ENCODE measurements at regions not wholly inside any gene's neighbourhood (a gene's known extent, or its start where the extent isn't known, plus 50 kb on each side); places are given as distances from the start of the nearest gene placed in this dataset.

DNA sequence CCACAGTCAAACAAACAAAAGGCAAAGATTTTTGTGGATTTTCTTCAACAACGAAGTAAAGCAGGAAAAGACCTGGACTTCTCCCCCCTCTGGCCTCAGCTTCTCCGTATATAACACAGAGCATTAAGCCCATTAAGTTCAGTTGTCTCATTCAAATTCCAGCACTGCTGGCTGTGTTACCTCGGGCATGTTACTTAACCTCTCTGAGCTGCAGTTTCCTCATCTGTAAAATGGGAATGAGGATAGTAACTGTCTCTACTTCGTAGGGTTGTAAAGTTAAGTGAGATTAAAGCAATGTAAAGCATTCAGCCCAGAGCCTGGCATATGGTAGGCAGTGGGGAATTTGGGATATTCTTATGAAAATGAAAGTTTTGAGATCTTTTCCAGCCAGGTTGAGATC is 92.7 kb upstream of the SMIM23 start:
- H3K9me3 ChIP-seq (ENCODE audit: control insufficient read depth, insufficient read depth, low read length): no peaks in the 10 kb centered on the region
- WGBS (ENCODE audit: insufficient coverage, insufficient read length): no CpG with 5 or more reads among the region's 4 CpGs
- no peaks in the 10 kb centered on the region for H3K27me3 ChIP-seq (ENCODE audit: control insufficient read depth, insufficient read depth, low read length)

GRCh38 chr5:171693412-171693811 is 92.2 kb upstream of the SMIM23 start:
- H3K36me3 ChIP-seq (ENCODE audit: control insufficient read depth, insufficient read depth, low read length): no peaks in the 10 kb centered on the region
- WGBS (ENCODE audit: insufficient coverage, insufficient read length): no CpG with 5 or more reads among the region's 3 CpGs
- no peak overlapping the region for H3K4me3 ChIP-seq (ENCODE audit: low read length)
- H3K27ac ChIP-seq (ENCODE audit: low read length): no peak overlapping the region
- no peak for DNase-seq (ENCODE audit: low read depth, low spot score)
- H3K4me1 ChIP-seq (ENCODE audit: control insufficient read depth, insufficient read depth, low read length): no peaks in the 10 kb centered on the region
- H3K27me3 ChIP-seq (ENCODE audit: control insufficient read depth, insufficient read depth, low read length): no peaks in the 10 kb centered on the region
- H3K9me3 ChIP-seq (ENCODE audit: control insufficient read depth, insufficient read depth, low read length): no peaks in the 10 kb centered on the region

More for the DNA sequence above, 92.7 kb upstream of the SMIM23 start:
- no peak for DNase-seq (ENCODE audit: low read depth, low spot score)
- no peak overlapping the region for H3K4me3 ChIP-seq (ENCODE audit: low read length)
- no peak overlapping the region for H3K27ac ChIP-seq (ENCODE audit: low read length)
- no peaks in the 10 kb centered on the region for H3K36me3 ChIP-seq (ENCODE audit: control insufficient read depth, insufficient read depth, low read length)
- H3K4me1 ChIP-seq (ENCODE audit: control insufficient read depth, insufficient read depth, low read length): no peaks in the 10 kb centered on the region

- WGBS (ENCODE audit: insufficient coverage, insufficient read length): no CpG with 5 or more reads among the region's 2 CpGs
- Histone ChIP-seq H3K9me3 (ENCODE audit: control insufficient read depth, insufficient read depth, low read length) (no peaks in the 10 kb centered on the region), H3K4me3 (ENCODE audit: low read length) (no peak overlapping the region), H3K27me3 (ENCODE audit: control insufficient read depth, insufficient read depth, low read length) (no peaks in the 10 kb centered on the region), H3K27ac (ENCODE audit: low read length) (no peak overlapping the region), H3K36me3 (ENCODE audit: control insufficient read depth, insufficient read depth, low read length) (no peaks in the 10 kb centered on the region), H3K4me1 (ENCODE audit: control insufficient read depth, insufficient read depth, low read length) (no peaks in the 10 kb centered on the region)
- DNase-seq (ENCODE audit: low read depth, low spot score): no peak
Measured at GRCh38 chr5:171695804-171696203, 89.8 kb upstream of the SMIM23 start.

- Histone ChIP-seq H3K4me1 (ENCODE audit: control insufficient read depth, insufficient read depth, low read length) (no peaks in the 10 kb centered on the region), H3K4me3 (ENCODE audit: low read length) (no peak overlapping the region), H3K27me3 (ENCODE audit: control insufficient read depth, insufficient read depth, low read length) (no peaks in the 10 kb centered on the region), H3K36me3 (ENCODE audit: control insufficient read depth, insufficient read depth, low read length) (no peaks in the 10 kb centered on the region), H3K27ac (ENCODE audit: low read length) (no peak overlapping the region), H3K9me3 (ENCODE audit: control insufficient read depth, insufficient read depth, low read length) (no peaks in the 10 kb centered on the region)
- WGBS (ENCODE audit: insufficient coverage, insufficient read length): 100% methylated on average over 3 of the region's 18 CpGs
- no peak for DNase-seq (ENCODE audit: low read depth, low spot score)
Measured at GRCh38 chr5:171697221-171698102, 88.2 kb upstream of the SMIM23 start.

DNA sequence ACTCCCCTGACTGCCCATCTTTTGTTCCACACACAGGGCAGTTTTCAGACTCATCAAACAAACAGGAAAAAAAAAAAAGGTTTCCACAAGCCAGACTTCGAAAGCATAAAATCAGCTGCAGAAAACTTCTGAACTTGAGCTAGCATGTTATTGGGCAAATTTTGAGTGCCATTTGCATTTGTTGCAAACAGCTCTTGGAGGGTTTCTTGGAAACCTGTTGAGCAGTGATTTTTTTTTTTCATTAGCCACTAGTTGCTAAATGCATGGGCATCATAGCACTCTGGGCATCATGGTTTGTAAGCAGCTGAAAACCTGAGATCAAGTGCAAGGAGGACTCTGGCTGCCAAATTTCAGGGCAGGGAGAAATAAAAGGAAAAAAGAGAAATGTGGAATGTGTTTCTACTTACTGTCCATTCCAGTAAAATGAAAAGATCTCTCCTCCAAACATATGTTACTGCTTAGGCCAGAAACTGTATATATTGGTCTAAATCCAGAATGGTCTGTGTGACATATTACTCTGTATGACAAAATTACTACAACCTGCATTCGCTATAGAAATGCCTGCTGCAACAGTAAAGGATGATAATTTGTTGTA is 85.2 kb upstream of the SMIM23 start:
- WGBS (ENCODE audit: insufficient coverage, insufficient read length): no CpG with 5 or more reads among the region's 2 CpGs
- DNase-seq (ENCODE audit: low read depth, low spot score): no peak
- H3K36me3 ChIP-seq (ENCODE audit: control insufficient read depth, insufficient read depth, low read length): no peaks in the 10 kb centered on the region
- no peak overlapping the region for H3K4me3 ChIP-seq (ENCODE audit: low read length)
- no peaks in the 10 kb centered on the region for H3K9me3 ChIP-seq (ENCODE audit: control insufficient read depth, insufficient read depth, low read length)
- no peaks in the 10 kb centered on the region for H3K4me1 ChIP-seq (ENCODE audit: control insufficient read depth, insufficient read depth, low read length)
- no peak overlapping the region for H3K27ac ChIP-seq (ENCODE audit: low read length)
- no peaks in the 10 kb centered on the region for H3K27me3 ChIP-seq (ENCODE audit: control insufficient read depth, insufficient read depth, low read length)

DNA sequence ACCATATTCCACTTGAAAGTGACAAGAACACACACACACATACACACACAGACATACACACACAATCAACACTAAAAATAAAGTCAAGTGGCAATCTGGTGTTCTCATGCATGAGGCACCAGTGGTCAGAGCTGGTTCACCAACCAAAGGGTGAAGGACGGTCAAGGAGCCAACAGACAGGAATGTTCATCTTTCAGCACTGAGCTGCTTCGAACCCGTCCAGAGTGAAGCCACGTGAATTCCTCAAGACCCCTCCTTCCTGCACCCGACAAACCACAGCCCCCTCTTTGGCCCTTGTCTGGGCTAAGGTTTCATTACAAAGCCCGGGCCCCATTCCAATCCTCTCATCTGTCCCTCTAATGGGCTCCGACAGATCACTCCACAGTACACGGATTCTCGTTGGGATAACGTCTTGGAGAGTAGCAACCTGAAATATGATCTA is 84.5 kb upstream of the SMIM23 start:
- H3K4me1 ChIP-seq (ENCODE audit: control insufficient read depth, insufficient read depth, low read length): no peaks in the 10 kb centered on the region
- no peaks in the 10 kb centered on the region for H3K27me3 ChIP-seq (ENCODE audit: control insufficient read depth, insufficient read depth, low read length)
- H3K36me3 ChIP-seq (ENCODE audit: control insufficient read depth, insufficient read depth, low read length): no peaks in the 10 kb centered on the region
- no peaks in the 10 kb centered on the region for H3K9me3 ChIP-seq (ENCODE audit: control insufficient read depth, insufficient read depth, low read length)
- H3K4me3 ChIP-seq (ENCODE audit: low read length): no peak overlapping the region
- no CpG with 5 or more reads among the region's 10 CpGs for WGBS (ENCODE audit: insufficient coverage, insufficient read length)
- H3K27ac ChIP-seq (ENCODE audit: low read length): no peak overlapping the region
- no peak for DNase-seq (ENCODE audit: low read depth, low spot score)

DNA sequence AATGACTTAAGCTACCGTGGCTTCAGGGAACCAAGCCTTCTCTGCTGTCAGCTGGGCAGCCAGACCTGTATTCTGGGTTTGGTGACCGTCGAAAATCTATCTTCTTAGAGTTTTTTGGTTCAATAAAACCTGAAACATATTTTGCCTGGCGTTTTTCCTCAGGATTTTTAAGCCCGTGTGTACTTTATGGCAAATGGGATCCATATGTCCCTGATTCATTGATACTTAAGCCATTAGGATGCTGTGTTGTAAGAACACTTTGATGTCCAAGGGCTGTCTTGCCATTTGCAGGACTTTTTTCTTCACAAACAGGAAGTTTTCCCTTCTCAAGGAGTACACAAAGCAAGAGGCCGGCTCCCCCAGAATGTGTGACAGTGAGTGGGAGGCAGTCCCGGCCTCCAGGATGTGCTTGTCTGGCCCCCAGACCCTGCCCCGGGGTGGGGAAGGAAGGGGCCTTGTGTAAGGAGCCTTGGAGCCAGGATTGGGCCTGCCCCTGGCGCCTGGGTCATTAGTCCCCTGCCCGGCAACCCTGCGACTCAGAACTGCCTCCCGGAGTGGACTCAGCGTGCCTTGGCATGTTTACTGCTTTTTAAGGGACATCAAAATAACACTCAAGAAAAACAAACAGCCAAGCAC is 83.4 kb upstream of the SMIM23 start:
- H3K27me3 ChIP-seq (ENCODE audit: control insufficient read depth, insufficient read depth, low read length): no peaks in the 10 kb centered on the region
- H3K4me1 ChIP-seq (ENCODE audit: control insufficient read depth, insufficient read depth, low read length): no peaks in the 10 kb centered on the region
- no peaks in the 10 kb centered on the region for H3K36me3 ChIP-seq (ENCODE audit: control insufficient read depth, insufficient read depth, low read length)
- no peak for DNase-seq (ENCODE audit: low read depth, low spot score)
- no CpG with 5 or more reads among the region's 13 CpGs for WGBS (ENCODE audit: insufficient coverage, insufficient read length)
- no peak overlapping the region for H3K4me3 ChIP-seq (ENCODE audit: low read length)
- H3K9me3 ChIP-seq (ENCODE audit: control insufficient read depth, insufficient read depth, low read length): no peaks in the 10 kb centered on the region
- H3K27ac ChIP-seq (ENCODE audit: low read length): no peak overlapping the region

DNA sequence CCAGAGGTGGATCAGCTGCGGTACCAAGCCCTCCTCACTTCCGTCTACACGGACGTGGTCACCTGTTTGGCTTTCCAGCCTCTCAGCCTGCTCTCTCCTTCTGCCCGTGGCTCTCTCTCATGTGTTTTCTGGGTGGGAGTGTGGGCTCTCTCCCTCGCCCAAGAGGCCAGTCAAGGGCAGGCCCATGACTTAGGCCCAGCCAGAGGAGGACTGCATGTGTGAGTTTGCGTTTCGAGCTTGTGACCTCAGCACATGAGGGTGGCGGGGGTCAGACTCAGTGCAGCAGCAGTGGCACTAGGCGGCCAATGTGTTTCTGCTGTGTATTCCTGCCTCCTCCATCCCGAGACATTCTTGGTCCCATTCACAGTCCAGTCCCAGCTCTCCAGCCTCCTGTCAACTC is 82.5 kb upstream of the SMIM23 start:
- H3K9me3 ChIP-seq (ENCODE audit: control insufficient read depth, insufficient read depth, low read length): no peaks in the 10 kb centered on the region
- no peaks in the 10 kb centered on the region for H3K27me3 ChIP-seq (ENCODE audit: control insufficient read depth, insufficient read depth, low read length)
- no CpG with 5 or more reads among the region's 11 CpGs for WGBS (ENCODE audit: insufficient coverage, insufficient read length)
- no peaks in the 10 kb centered on the region for H3K4me1 ChIP-seq (ENCODE audit: control insufficient read depth, insufficient read depth, low read length)
- no peak overlapping the region for H3K27ac ChIP-seq (ENCODE audit: low read length)
- no peak overlapping the region for H3K4me3 ChIP-seq (ENCODE audit: low read length)
- DNase-seq (ENCODE audit: low read depth, low spot score): no peak
- no peaks in the 10 kb centered on the region for H3K36me3 ChIP-seq (ENCODE audit: control insufficient read depth, insufficient read depth, low read length)

GRCh38 chr5:171705036-171705435 is 80.6 kb upstream of the SMIM23 start:
- Histone ChIP-seq H3K36me3 (ENCODE audit: control insufficient read depth, insufficient read depth, low read length) (no peaks in the 10 kb centered on the region), H3K4me3 (ENCODE audit: low read length) (no peak overlapping the region), H3K27me3 (ENCODE audit: control insufficient read depth, insufficient read depth, low read length) (no peaks in the 10 kb centered on the region), H3K27ac (ENCODE audit: low read length) (no peak overlapping the region), H3K4me1 (ENCODE audit: control insufficient read depth, insufficient read depth, low read length) (no peaks in the 10 kb centered on the region), H3K9me3 (ENCODE audit: control insufficient read depth, insufficient read depth, low read length) (no peaks in the 10 kb centered on the region)
- WGBS (ENCODE audit: insufficient coverage, insufficient read length): no CpG with 5 or more reads among the region's 6 CpGs
- DNase-seq (ENCODE audit: low read depth, low spot score): no peak

DNA sequence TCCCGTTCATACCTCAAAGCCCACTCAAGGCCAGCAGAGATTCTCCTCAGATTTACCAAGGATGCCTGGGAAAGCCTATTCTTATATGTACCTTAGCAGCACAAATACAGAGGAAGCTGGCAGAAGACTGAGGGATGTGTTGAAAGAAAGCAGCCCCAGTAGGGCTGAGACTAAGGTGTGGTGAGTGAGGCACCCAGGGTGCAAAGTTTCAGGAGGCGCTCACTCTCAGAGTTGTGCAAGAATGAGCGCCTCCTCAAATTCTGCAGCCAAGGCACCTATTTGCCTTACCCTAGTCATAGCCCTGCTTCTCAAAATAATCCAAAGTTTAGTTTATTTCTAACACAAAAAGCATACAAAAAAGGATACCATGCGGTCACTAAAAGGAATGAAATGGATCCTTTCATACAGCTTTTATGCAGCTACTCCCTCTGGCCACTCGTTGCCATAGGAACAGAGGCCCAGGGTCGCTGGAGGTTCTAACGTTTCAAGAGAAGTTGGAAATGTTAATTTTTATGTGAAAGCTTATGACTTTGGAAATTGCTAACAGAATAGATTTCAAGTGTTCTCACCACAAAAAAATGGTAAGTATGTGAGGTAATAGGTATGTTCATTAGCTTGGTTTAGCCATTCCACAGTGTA is 79.7 kb upstream of the SMIM23 start:
- WGBS (ENCODE audit: insufficient coverage, insufficient read length): 100% methylated on average over 1 of the region's 7 CpGs
- Histone ChIP-seq H3K36me3 (ENCODE audit: control insufficient read depth, insufficient read depth, low read length) (no peaks in the 10 kb centered on the region), H3K4me3 (ENCODE audit: low read length) (no peak overlapping the region), H3K4me1 (ENCODE audit: control insufficient read depth, insufficient read depth, low read length) (no peaks in the 10 kb centered on the region), H3K27me3 (ENCODE audit: control insufficient read depth, insufficient read depth, low read length) (no peaks in the 10 kb centered on the region), H3K9me3 (ENCODE audit: control insufficient read depth, insufficient read depth, low read length) (no peaks in the 10 kb centered on the region), H3K27ac (ENCODE audit: low read length) (no peak overlapping the region)
- DNase-seq (ENCODE audit: low read depth, low spot score): no peak
